ENCODE measurements at regions not wholly inside any gene's neighbourhood (a gene's known extent, or its start where the extent isn't known, plus 50 kb on each side); places are given as distances from the start of the nearest gene placed in this dataset.

DNA sequence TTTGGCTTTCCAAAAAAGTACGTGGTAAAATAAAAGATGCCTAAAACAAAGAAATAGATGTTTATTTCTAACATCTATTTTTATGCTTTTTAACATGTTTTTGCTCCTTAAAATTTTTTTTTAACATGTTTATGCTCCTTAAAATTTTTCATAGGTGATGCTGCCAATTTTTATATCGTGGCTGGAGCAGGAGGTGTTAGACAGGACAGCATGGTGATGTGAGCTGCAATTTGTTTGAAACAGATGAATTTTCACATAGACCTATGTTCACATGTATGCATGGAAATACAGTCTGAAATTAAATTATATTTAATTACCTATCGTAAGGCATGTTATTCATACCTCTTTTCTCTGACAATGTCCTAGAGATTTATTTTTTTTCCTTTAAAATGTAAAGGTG, 784.8 kb downstream of the EPHA7 start:
- no peak for DNase-seq (ENCODE audit: low spot score)

DNA sequence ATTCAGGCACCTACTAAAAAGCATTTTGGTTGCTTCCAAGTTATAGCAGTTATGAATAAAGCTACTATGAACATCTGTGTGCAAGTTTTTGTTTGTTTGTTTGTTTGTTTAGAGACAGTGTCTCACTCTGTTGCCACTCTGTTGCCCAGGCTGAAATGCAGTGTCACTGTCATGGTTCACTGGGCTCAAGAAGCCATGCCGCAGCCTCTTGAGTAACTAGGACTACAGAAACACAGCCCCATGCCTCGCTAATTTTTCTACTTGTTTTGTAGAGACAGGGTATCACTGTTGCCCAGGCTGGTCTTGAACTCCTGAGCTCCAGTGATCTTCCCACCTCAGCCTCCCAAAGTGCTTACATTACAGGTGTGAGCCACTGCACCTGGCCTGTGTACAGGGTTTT, 795.9 kb downstream of the EPHA7 start:
- DNase-seq (ENCODE audit: low spot score) = no peak

DNA sequence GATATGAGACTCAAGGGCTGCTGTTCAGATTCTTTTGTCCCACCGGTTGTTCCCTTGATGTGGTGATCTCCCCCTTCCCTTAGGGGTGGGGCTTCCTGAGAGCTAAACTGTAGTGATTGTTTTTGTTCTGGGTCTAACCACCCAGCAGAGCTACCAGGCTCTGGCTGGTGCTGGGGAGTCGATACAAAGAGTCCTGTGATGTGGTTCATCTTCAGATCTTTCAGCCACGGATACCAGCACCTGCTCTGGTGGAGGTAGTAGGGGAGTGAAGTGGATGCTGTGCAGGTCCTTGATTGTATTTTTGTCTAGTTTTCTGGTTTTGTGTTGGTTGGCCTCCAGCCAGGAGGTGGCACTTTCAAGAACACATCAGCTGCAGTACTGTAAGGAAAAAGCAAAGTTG, 801.6 kb downstream of the EPHA7 start:
- DNase-seq (ENCODE audit: low spot score) = no peak

DNA sequence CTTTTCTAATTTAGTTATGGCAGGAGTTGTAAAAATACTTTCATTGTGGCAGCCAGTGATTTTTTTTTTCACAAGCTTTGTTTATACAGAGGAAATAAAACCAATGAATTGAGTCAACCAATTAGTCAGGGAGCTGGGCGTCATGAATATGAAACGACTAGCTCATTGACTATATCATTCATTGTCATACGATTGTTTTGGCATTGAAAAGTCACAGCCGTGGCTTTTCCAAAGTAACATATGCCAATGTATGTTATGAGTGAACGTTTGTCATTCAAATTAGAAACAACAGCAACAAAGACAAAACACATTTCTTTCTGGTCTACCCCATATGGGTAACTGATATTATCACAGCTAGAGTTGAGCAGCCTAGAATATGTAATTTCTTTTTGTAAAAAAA, 810.6 kb downstream of the EPHA7 start:
- no peak for DNase-seq (ENCODE audit: low spot score)

DNA sequence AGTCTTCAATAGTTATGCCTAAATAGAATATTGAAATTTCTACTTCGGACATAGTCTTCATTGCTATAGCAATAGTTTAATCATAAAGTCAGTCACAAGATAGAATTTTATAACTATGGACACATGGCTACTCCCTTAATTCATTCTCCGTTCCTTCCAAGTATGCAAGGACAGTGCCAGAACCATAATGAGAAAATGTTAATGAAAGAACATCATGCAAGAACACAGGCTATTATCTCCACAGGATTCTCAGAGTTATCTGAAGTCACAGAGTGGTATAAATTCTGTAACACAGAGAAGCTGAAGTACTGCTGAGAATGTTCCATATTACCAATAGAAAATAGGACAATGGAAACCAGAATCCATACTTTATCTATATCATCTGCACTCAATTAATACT, 826.2 kb downstream of the EPHA7 start:
- DNase-seq (ENCODE audit: low spot score) = no peak

DNA sequence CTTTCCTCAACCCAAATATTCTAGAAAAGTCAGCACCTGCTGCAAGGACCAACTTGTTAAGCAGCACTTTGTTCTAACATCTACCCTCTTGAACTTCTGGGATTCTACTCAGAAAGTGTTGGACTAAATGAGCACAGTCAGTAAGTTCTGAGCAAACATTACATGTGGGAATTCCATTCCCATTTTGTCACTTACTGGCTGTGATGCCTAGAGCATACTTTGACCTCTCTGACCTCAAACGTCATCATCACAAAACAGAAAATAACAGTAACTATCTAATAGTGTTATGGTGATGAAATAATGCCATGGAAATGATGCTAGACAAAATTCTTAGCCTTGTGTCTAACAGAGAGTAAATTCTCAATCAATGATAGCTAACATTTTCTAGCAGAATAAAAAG, 829.4 kb downstream of the EPHA7 start:
- no peak for DNase-seq (ENCODE audit: low spot score)

DNA sequence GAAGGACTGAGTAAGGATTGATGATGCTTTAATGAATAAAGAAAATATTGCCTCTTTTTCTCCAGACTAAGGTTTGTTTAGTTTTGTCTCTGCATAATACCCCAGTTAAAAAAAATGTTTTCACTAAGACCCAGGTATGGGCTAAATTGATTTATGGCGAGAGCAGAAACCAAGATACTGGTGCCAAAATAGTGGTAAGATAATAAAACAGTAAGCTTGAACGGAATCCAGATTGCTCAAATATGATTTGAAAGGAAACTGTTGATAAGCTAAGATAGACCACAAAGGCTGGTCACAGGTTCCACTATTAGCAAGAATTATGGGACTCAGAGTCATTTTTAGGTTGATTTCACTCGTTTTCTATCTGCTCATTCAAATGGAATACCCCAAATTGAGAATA, 831.2 kb downstream of the EPHA7 start:
- DNase-seq (ENCODE audit: low spot score) = no peak

DNA sequence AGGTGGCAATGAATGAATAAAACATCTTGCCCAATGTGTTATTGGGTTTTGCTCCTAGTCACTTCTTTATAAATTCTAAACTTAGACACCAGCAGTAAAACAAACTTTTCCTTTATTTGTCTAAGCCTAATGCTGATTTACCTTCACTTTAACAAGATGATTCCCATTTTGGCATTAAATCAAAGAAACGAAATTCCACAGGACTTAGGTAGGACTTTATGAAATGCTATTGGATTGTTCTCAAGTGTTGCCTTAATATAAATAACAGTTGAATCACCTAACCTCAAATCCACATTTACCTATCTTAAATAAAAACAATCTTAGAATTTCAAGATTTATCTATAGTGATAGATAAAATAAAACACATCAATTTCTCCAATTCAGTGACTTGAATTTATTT, 831.8 kb downstream of the EPHA7 start:
- no peak for DNase-seq (ENCODE audit: low spot score)

DNA sequence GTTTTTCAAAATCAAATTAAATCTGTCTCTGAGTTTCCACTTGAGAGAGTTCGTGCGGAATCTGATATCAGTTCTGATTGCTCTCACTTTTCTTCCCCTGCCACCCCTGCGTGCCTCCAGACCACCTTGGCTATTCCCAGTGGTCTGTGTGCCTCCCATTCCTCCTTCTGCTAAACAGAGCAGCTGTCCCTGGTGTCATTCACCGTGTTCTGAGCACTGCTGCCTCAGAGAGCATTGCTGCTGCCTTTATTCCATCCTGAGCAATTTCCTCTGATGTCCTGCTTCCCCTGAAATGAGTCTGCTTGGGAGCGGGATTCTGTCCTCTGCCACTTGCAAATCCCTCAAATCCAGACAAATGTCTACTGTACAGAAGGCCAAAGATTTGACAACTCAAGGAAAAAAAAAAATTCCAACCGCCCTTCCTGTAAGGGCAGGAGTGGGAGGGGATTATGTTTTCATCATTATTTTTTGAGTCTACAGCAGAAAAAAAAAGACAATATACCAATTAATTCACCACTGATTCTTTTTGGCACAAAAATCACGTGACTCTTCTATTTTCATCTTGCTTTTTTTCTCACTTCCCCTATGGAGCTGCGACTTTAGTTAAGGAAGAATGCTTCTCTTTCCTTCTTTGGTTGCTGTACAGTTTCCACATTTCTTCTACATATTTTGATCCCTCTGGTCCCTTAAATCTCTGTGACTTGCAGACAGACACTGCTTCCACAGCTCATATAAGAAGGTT, 833.0 kb downstream of the EPHA7 start:
- DNase-seq (ENCODE audit: low spot score) = no peak

DNA sequence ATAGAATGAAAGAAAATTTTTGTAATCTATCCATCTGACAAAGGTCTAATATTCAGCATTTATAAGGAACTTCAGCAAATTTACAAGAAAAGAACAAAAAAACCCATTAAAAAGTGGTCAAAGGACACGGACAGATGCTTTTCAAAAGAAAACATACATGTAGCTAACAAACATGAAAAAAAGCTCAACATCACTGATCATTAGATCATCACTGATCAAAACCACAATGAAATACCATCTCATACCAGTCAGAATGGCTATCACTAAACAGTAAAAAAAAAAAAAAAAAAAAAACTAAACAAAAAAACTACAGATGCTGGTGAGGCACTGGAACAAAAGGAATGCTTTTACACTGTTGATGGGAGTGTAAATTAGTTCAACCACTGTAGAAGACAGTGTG, 837.1 kb downstream of the EPHA7 start:
- DNase-seq (ENCODE audit: low spot score) = no peak

DNA sequence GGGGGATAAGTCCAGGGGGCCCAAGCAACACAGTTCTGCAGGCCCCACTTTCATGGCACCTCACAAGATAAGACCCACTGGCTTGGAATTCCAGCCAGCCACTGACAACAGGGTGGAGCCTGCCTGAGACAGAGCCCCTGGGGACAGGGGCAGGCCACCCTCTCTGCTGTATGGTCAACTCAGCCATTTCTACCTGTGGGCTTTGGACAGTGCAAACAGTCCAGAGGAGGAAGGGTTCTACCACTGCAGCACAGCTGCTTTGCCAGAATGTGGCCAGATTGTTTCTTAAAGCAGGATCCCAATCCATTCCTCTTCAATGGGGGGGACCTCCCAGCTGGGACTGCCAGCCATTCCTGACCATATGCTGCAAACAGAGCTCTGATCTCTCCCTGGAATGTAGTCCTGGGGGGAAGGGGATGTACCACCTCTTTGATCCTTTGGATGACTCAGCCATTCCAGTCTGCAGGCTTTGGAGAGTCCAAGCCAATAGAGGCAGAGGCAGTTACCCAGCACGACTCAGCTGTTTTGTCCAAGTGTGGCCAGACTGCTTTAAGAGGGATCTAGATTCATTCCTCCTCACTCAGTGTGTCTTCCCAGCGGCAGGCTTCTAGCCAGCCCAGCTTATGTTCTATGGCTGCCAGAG, 842.2 kb downstream of the EPHA7 start:
- no peak for DNase-seq (ENCODE audit: low spot score)

DNA sequence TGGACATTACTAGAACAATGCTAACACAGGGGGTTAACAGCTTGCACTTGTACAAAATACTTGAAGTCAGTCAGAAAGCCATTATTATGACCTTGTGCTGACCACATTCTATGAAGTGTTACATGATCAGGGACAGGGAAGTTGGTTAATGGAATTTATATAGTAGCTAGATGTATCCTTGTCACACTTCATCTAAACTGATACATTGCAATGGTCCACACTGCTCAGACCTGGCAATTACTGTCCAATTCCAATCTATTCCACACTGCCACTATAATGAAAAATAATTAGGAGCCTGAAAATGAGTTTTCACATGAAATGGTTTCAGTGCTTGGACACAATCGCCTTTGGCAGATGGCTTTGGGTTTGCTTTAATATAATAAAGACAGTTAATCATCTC, 850.8 kb downstream of the EPHA7 start:
- no peak for DNase-seq (ENCODE audit: low spot score)

DNA sequence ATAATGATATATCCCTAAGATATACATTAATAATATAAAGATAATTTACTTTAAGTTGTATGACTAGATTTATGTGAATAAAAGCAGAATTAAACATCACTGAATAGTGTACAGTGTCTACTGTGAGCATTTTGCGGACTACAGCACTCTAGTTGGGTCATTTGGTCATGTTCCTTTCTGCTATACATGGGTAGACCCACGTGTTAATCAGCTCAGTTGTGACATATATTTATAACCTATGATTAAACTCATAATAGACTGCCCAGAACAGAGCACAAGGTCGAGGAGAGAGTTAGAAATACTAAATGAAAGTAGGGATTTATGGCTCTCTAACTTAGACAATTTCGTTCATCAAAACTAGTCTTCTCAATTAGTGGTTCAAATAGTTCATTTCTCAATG, 852.7 kb downstream of the EPHA7 start:
- DNase-seq (ENCODE audit: low spot score) = no peak

DNA sequence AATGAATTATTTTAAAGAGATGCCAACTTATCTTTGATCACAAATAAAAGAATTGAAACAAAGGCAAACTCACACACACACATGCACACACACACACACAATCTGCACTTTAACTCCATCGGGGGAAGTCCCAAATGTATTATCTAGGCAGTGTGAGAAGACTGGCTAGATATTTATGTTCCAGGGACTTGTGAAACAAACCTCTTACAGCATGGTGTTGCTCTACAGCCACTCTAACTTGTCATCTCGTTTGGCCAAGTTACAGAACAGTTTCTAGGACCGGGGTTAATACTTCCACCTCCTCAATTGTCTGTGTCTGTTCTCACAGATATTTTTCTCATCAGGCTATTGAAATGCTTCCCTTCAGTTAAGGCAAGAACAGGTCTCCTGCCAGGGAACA, 855.0 kb downstream of the EPHA7 start:
- no peak for DNase-seq (ENCODE audit: low spot score)

DNA sequence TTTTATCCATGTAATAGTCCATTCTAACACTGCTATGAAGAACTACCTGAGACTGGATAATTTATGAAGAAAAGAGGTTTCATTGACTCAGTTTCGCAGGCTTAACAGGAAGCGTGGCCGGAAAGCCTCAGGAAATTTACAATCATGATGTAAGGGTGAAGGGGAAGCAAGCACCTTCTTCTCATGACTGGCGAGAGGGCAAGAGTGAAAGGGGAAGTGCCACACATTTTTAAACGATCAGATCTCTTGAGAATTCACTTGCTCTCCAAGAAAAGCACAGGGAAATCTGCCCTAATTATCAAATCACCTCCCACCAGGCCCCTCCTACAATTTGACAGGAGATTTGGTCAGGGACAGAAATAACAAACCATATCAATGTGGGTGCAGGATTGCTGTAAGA, 859.7 kb downstream of the EPHA7 start:
- DNase-seq (ENCODE audit: low spot score) = no peak

DNA sequence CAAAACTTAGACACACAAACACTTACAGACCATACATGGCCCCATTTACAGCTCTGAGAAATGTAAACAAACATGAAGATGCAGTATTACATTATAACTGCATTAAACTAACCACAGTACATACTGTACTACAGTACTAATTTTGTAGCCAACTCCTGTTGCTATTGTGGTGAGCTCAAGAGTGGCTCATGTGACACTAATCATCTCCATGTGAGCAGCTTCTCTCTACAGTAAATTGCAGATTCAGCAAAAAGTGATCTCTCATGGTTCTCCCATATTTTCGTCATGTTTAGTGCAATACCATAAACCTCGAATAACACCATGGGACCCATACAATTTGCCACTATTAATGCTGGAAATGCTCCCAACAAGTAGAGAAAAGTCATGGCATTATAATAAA, 860.4 kb downstream of the EPHA7 start:
- DNase-seq (ENCODE audit: low spot score) = no peak

DNA sequence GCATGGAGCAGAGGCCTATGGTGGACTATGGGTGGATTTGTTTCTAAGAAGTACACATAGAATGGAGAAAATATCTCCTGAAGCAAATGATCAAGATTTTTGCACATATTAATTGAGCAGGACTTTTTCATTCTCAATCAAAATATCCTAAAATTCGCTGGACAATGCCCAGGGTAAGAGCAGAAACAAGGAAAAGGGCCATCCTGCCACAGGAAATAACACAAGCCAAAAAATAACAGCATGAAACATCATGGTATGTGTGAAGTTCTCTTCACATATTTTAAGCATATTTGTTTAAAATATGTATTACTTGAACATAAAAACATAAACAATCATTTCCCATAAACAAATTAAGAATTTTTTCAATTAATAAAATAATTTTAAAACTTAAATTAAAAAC, 868.9 kb downstream of the EPHA7 start:
- no peak for DNase-seq (ENCODE audit: low spot score)

DNA sequence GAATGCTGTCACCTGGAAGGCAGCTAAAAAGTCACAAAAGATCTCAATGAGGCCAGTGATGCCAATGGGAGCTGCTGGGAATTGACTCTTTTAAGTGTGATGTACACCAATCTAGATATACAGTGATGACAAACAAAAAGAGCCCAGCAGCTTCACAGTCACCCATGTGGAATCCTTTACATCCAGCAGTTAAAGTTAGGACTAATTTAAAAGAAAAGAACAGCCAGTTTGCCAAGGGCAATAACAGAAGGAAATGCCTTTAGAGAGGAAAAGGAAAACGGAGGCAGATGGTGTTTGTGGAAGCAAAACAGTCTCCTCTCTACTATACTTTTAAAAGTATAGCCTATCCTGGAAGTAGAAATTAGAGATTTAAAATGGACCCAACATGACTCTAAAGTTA, 873.5 kb downstream of the EPHA7 start:
- no peak for DNase-seq (ENCODE audit: low spot score)

DNA sequence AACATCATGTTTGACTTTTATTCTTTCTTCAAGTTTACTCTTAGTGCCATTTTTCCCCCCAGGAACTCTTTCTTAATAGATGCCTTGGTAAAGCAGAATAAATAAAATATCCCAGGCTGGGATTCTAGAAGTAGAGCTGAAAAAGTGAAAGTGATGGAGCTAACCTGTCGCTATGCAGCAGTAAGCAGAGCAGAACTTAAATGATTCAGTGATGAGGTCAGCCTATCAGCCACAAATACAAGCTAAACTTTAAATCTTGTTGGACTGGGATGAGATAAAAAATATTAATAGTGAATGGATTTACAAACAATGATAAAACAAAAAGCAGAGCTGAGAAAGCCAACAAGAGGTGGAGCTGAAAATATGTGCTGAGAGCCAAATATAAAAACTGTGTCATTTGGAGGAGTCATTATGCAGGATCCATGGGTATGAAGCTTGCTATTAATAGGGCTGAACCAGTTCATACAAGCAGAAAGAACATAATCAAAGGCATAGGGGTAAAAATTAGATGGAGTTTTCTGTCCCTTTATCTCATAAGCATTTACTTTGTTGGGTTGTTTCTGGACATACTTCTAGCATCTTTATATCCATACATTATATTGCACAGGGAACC, 877.8 kb downstream of the EPHA7 start:
- no peak for DNase-seq (ENCODE audit: low spot score)

DNA sequence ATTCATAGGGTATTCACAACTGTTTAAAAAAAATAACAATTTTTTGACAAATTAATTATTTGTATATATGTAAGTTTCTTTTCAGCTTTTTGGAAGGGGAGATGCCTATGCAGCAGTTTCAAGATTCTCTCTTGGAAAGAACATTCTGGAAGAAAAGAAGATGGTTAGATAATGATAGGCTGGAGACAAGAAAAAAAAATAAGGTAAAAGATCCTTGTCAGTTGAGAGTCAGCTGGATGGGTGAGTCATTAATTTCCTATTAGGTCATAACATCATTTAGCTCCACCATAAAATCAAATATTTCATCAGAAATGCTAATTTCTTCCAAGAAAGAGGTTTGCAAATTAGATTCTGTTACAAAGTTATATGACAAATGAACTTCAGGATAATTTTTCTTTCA, 880.4 kb downstream of the EPHA7 start:
- no peak for DNase-seq (ENCODE audit: low spot score)

DNA sequence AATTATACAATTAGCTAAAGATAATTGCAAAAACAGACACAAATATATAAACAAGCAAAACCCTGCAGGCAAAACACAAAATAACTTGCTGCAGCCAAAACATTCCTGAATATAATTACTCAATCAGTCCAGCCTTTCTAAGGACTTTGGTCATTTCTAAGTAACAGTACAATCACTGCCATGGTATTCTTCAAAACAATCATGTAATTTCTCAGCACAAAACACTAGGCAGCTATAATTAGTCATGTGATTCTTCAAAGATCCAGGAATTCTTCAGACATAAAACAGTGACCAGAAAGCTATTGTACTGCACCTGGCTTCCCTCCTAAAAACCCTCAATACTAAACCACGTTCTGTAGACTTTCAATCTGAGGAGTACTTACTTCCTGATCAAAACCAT, 881.1 kb downstream of the EPHA7 start:
- DNase-seq (ENCODE audit: low spot score) = no peak

DNA sequence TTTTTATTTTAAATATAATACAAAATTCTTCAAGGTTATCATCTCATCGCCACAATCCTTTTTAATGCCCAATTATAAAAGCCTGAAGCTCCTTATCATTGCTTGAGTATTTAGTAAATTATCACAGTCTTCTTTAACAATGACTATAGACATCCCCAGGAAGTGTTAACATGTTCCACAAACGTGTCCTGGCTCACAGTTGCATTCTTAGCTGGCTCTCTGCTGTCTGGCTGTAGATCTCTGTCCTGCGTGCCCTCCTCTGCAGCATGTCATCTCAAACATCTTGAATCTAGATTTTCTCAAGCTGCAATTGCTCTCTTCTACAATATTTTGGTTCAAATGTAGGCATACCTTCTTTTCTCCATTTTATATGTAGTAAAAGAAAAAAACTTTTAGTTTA, 885.2 kb downstream of the EPHA7 start:
- DNase-seq (ENCODE audit: low spot score) = no peak

DNA sequence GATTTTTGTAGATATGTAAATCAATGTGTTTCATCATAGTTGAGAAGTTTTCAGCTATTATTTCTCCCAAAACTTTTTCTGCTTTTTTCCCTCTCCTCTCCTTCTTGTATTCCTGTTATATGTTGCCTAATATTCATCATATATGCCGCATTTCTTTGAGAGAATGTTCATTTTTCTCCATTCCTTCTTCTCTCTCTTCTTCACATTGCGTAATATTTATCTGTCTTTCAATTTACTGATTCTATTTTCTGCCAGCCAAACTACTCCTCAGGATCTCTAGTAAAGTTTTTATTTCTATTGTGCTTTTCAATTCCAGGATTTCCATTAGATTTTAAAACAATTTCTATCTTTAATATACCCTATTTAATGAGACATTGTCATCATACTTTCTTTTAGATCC, 896.8 kb downstream of the EPHA7 start:
- DNase-seq (ENCODE audit: low spot score) = no peak

DNA sequence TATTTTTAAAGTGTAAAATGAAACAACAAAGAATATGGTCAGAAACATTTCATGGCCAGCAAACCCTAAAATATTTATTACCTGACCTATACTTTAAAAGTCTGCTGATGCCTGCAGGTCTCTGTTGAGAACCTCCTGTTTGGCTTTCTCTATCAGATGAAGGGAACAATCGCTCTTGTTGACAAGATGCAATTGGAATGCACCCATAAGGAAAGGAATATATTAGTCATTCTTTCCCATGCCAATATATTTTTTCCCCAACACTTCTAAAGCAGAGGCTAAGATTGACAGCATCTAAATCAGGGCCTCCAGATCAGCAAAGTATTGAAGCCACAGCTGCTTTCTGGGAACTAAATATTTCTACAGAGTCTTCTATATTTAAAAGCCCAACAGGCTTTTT, 897.8 kb downstream of the EPHA7 start:
- no peak for DNase-seq (ENCODE audit: low spot score)
